ENCODE measurements at regions not wholly inside any gene's neighbourhood (a gene's known extent, or its start where the extent isn't known, plus 50 kb on each side); places are given as distances from the start of the nearest gene placed in this dataset.

DNA sequence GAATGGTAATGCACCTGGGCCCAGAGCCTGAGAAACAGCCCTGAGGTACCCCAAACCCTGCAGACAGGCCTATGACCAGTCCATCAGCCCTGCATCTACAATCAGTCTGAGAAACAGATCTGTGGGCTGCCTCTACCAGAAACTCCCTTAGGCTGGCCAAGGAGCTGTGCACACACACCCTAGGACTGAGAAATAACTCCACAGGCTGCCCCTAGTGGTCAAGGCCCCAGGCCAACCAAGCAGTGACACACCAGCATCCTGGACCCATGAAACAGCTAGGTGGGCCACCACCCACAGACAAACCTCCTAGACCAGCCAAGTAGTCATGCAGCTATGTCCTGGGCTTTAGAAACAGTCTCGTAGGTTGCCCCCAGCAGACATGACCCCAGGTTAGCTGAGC, 253.6 kb upstream of the VLDLR start:
- Histone ChIP-seq H3K9ac (ENCODE audit: low read depth, low read length, poor library complexity, severe bottlenecking) (no peak overlapping the region), H3K4me3 (ENCODE audit: low read length, poor library complexity, severe bottlenecking) (no peak overlapping the region), H3K9me3 (ENCODE audit: insufficient read depth, low read depth, low read length) (no peaks in the 10 kb centered on the region), H3F3A (ENCODE audit: low read depth) (no peaks in the 10 kb centered on the region), H4K20me1 (ENCODE audit: insufficient read depth, low read length, poor library complexity, severe bottlenecking) (no peaks in the 10 kb centered on the region), H3K79me2 (ENCODE audit: insufficient read depth, low read length) (no peaks in the 10 kb centered on the region), H3K36me3 (ENCODE audit: insufficient read depth, low read length) (no peaks in the 10 kb centered on the region), H3K27me3 (ENCODE audit: insufficient read depth, low read length, poor library complexity, severe bottlenecking) (no peaks in the 10 kb centered on the region), H3K4me1 (ENCODE audit: insufficient read depth, low read length, poor library complexity, severe bottlenecking) (no peaks in the 10 kb centered on the region), H2AFZ (ENCODE audit: low read length) (no peak overlapping the region), H3K4me2 (ENCODE audit: low read depth, low read length, poor library complexity, severe bottlenecking) (no peak overlapping the region), H3K9me2 (replicated peaks; ENCODE audit: low read depth, low read length) (no peaks in the 10 kb centered on the region)
- TF ChIP-seq EZH2phosphoT487 (IDR thresholded peaks at IDR 0.05; ENCODE audit: borderline replicate concordance) = no peak
- TF ChIP-seq, protein P1, sequence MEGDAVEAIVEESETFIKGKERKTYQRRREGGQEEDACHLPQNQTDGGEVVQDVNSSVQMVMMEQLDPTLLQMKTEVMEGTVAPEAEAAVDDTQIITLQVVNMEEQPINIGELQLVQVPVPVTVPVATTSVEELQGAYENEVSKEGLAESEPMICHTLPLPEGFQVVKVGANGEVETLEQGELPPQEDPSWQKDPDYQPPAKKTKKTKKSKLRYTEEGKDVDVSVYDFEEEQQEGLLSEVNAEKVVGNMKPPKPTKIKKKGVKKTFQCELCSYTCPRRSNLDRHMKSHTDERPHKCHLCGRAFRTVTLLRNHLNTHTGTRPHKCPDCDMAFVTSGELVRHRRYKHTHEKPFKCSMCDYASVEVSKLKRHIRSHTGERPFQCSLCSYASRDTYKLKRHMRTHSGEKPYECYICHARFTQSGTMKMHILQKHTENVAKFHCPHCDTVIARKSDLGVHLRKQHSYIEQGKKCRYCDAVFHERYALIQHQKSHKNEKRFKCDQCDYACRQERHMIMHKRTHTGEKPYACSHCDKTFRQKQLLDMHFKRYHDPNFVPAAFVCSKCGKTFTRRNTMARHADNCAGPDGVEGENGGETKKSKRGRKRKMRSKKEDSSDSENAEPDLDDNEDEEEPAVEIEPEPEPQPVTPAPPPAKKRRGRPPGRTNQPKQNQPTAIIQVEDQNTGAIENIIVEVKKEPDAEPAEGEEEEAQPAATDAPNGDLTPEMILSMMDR (conservative IDR thresholded peaks at IDR 0.05; ENCODE audit: low read length) = peak; percentile 38; the same call in 1 of the 2 replicates

DNA sequence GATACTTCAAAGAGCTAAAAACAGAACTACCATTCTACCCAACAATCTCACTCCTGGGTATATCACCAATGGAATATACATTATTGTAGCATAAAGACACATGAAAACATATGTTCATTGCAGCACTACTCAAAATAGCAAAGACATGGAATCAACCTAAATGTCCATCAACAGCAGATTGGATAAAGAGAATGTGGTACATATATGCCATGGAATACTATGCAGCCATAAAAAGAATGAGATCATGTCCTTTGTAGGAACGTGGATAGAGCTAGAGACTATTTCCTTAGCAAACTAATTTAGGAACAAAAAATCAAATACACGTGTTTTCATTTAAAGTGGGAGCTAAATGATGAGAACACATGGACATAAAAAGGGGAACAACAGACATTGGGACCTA, 247.9 kb upstream of the VLDLR start:
- Histone ChIP-seq H3F3A (ENCODE audit: low read depth) (no peaks in the 10 kb centered on the region), H2AFZ (ENCODE audit: low read length) (no peak overlapping the region), H4K20me1 (ENCODE audit: insufficient read depth, low read length, poor library complexity, severe bottlenecking) (no peaks in the 10 kb centered on the region), H3K9ac (ENCODE audit: low read depth, low read length, poor library complexity, severe bottlenecking) (no peak overlapping the region), H3K9me2 (replicated peaks; ENCODE audit: low read depth, low read length) (no peaks in the 10 kb centered on the region), H3K4me1 (ENCODE audit: insufficient read depth, low read length, poor library complexity, severe bottlenecking) (no peaks in the 10 kb centered on the region), H3K4me2 (ENCODE audit: low read depth, low read length, poor library complexity, severe bottlenecking) (no peak overlapping the region), H3K79me2 (ENCODE audit: insufficient read depth, low read length) (no peaks in the 10 kb centered on the region), H3K9me3 (ENCODE audit: insufficient read depth, low read depth, low read length) (no peaks in the 10 kb centered on the region), H3K36me3 (ENCODE audit: insufficient read depth, low read length) (no peaks in the 10 kb centered on the region), H3K4me3 (ENCODE audit: low read length, poor library complexity, severe bottlenecking) (no peak overlapping the region), H3K27me3 (ENCODE audit: insufficient read depth, low read length, poor library complexity, severe bottlenecking) (no peaks in the 10 kb centered on the region)
- TF ChIP-seq, protein P1 (conservative IDR thresholded peaks at IDR 0.05; ENCODE audit: low read length) = no peak
- TF ChIP-seq EZH2phosphoT487 (IDR thresholded peaks at IDR 0.05; ENCODE audit: borderline replicate concordance) = no peak

DNA sequence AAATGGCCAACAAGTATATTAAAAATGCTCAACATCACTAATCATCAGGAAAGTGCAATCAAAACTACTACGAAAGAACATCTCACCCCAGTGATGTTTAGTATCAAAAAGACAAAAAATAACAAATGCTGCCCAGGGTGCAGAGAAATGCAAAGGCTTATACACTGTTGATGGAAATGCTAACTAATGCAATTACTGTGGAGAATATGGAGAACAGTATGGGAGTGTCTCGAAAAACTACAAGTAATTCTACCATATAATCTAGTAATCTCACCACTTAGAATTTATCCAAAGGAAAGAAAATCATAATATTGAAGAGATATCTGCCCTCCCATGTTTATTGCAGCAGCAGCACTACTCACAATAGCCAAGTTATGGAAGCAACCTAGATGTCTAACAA, 246.5 kb upstream of the VLDLR start:
- H3K36me3 ChIP-seq (ENCODE audit: insufficient read depth, low read length) = no peaks in the 10 kb centered on the region
- TF ChIP-seq, protein P1 (conservative IDR thresholded peaks at IDR 0.05; ENCODE audit: low read length) = no peak
- no peak for TF ChIP-seq EZH2phosphoT487 (IDR thresholded peaks at IDR 0.05; ENCODE audit: borderline replicate concordance)
- no peaks in the 10 kb centered on the region for H3K4me1 ChIP-seq (ENCODE audit: insufficient read depth, low read length, poor library complexity, severe bottlenecking)
- no peaks in the 10 kb centered on the region for H3K9me2 ChIP-seq (replicated peaks; ENCODE audit: low read depth, low read length)
- H3K79me2 ChIP-seq (ENCODE audit: insufficient read depth, low read length) = no peaks in the 10 kb centered on the region
- H3K9ac ChIP-seq (ENCODE audit: low read depth, low read length, poor library complexity, severe bottlenecking) = no peak overlapping the region
- no peaks in the 10 kb centered on the region for H3K9me3 ChIP-seq (ENCODE audit: insufficient read depth, low read depth, low read length)
- H3F3A ChIP-seq (ENCODE audit: low read depth) = no peaks in the 10 kb centered on the region
- no peaks in the 10 kb centered on the region for H4K20me1 ChIP-seq (ENCODE audit: insufficient read depth, low read length, poor library complexity, severe bottlenecking)
- H3K4me3 ChIP-seq (ENCODE audit: low read length, poor library complexity, severe bottlenecking) = no peak overlapping the region
- H2AFZ ChIP-seq (ENCODE audit: low read length) = no peak overlapping the region
- H3K27me3 ChIP-seq (ENCODE audit: insufficient read depth, low read length, poor library complexity, severe bottlenecking) = no peaks in the 10 kb centered on the region
- H3K4me2 ChIP-seq (ENCODE audit: low read depth, low read length, poor library complexity, severe bottlenecking) = no peak overlapping the region

Data from Loucy (cell line).